ENCODE measurements at regions not wholly inside any gene's neighbourhood (a gene's known extent, or its start where the extent isn't known, plus 50 kb on each side); places are given as distances from the start of the nearest gene placed in this dataset.

GRCh38 chr12:45575823-45576475 lies 153.6 kb upstream of the ARID2 start:
- Histone ChIP-seq H2AFZ (ENCODE audit: low read length) (no peak overlapping the region), H4K20me1 (ENCODE audit: insufficient read depth, low read length) (no peaks in the 10 kb centered on the region), H3K79me2 (ENCODE audit: insufficient read depth, low read length) (no peaks in the 10 kb centered on the region), H3K9ac (ENCODE audit: insufficient read depth, low read depth, low read length) (no peak overlapping the region), H3K36me3 (replicated peaks in 1 of 2; ENCODE audit: control insufficient read depth in 1 of 2, insufficient read depth in 2 of 2, low read length in 2 of 2) (no peaks in the 10 kb centered on the region), H3K4me2 (ENCODE audit: low read depth, low read length) (no peak overlapping the region), H3K27me3 (ENCODE audit: control insufficient read depth in 1 of 2, insufficient read depth in 2 of 2, low read length in 2 of 2) (0 out of 5 replicates have a peak, but pooled peaks cover 0 to 3% of the 10 kb centered on the region in 2 experiments), H3K27ac (ENCODE audit: extremely low read length, insufficient read depth, low read length) (no peak overlapping the region), H3K4me1 (ENCODE audit: insufficient read depth, low read length) (no peaks in the 10 kb centered on the region), H3K9me3 (ENCODE audit: low read length) (no peaks in the 10 kb centered on the region), H3K4me3 (replicated peaks in 1 of 3; ENCODE audit: insufficient read depth in 1 of 3, low read depth in 2 of 3, low read length in 3 of 3) (no peak overlapping the region)
- DNase-seq (ENCODE audit: low spot score) (no peak), ATAC-seq (no peak), FAIRE-seq (no peak)
- POLR2A ChIA-PET = no interaction called here
- WGBS (ENCODE audit: low lambda C conversion rate) = 12% methylated on average over 7 of the region's 7 CpGs
- intact Hi-C loops (cut with micrococcal nuclease; ENCODE audit: unreplicated experiment) (no loop called here), in situ Hi-C loops (cut with HindIII; ENCODE audit: extremely low pct_ligation_motif_present, low pct_unique_long_range_greater_than_20kb) (no loop called here)
- TF ChIP-seq TAF1 (CRISPR knock-in tag; IDR thresholded peaks at IDR 0.05) (no peak), ATF1 (CRISPR knock-in tag; IDR thresholded peaks at IDR 0.05) (no peak), MAZ (IDR thresholded peaks at IDR 0.05; ENCODE audit: borderline replicate concordance, low read depth, low read length) (no peak), MAZ (CRISPR knock-in tag; IDR thresholded peaks at IDR 0.05; ENCODE audit: low read depth) (no peak), SNAPC2 (CRISPR knock-in tag; IDR thresholded peaks at IDR 0.05) (no peak), CENPX (CRISPR knock-in tag; IDR thresholded peaks at IDR 0.05) (no peak), PHB2 (IDR thresholded peaks at IDR 0.05; ENCODE audit: partially characterized antibody) (no peak), FOSL1 (CRISPR knock-in tag; IDR thresholded peaks at IDR 0.05; ENCODE audit: borderline replicate concordance) (no peak), ZNF24 (IDR thresholded peaks at IDR 0.05) (no peak), GFI1 (CRISPR knock-in tag; IDR thresholded peaks at IDR 0.05; ENCODE audit: borderline replicate concordance) (no peak), ZNF556 (CRISPR knock-in tag; IDR thresholded peaks at IDR 0.05; ENCODE audit: borderline replicate concordance) (no peak), ZNF160 (CRISPR knock-in tag; IDR thresholded peaks at IDR 0.05) (no peak), ZNF205 (CRISPR knock-in tag; IDR thresholded peaks at IDR 0.05) (no peak), GZF1 (CRISPR knock-in tag; IDR thresholded peaks at IDR 0.05) (no peak), YEATS2 (CRISPR knock-in tag; IDR thresholded peaks at IDR 0.05; ENCODE audit: borderline replicate concordance) (no peak)
- TF ChIP-seq, protein P1, sequence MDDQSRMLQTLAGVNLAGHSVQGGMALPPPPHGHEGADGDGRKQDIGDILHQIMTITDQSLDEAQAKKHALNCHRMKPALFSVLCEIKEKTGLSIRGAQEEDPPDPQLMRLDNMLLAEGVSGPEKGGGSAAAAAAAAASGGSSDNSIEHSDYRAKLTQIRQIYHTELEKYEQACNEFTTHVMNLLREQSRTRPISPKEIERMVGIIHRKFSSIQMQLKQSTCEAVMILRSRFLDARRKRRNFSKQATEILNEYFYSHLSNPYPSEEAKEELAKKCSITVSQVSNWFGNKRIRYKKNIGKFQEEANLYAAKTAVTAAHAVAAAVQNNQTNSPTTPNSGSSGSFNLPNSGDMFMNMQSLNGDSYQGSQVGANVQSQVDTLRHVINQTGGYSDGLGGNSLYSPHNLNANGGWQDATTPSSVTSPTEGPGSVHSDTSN (CRISPR knock-in tag; IDR thresholded peaks at IDR 0.05; ENCODE audit: borderline replicate concordance) = no peak
- TF ChIP-seq, protein P2, sequence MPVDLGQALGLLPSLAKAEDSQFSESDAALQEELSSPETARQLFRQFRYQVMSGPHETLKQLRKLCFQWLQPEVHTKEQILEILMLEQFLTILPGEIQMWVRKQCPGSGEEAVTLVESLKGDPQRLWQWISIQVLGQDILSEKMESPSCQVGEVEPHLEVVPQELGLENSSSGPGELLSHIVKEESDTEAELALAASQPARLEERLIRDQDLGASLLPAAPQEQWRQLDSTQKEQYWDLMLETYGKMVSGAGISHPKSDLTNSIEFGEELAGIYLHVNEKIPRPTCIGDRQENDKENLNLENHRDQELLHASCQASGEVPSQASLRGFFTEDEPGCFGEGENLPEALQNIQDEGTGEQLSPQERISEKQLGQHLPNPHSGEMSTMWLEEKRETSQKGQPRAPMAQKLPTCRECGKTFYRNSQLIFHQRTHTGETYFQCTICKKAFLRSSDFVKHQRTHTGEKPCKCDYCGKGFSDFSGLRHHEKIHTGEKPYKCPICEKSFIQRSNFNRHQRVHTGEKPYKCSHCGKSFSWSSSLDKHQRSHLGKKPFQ (CRISPR knock-in tag; IDR thresholded peaks at IDR 0.05; ENCODE audit: insufficient replicate concordance) = no peak
- TF ChIP-seq, protein P3, sequence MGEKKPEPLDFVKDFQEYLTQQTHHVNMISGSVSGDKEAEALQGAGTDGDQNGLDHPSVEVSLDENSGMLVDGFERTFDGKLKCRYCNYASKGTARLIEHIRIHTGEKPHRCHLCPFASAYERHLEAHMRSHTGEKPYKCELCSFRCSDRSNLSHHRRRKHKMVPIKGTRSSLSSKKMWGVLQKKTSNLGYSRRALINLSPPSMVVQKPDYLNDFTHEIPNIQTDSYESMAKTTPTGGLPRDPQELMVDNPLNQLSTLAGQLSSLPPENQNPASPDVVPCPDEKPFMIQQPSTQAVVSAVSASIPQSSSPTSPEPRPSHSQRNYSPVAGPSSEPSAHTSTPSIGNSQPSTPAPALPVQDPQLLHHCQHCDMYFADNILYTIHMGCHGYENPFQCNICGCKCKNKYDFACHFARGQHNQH (CRISPR knock-in tag; IDR thresholded peaks at IDR 0.05) = no peak
- TF ChIP-seq, protein P4, sequence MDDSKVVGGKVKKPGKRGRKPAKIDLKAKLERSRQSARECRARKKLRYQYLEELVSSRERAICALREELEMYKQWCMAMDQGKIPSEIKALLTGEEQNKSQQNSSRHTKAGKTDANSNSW (CRISPR knock-in tag; IDR thresholded peaks at IDR 0.05; ENCODE audit: borderline replicate concordance) = no peak
- TF ChIP-seq, protein P5, sequence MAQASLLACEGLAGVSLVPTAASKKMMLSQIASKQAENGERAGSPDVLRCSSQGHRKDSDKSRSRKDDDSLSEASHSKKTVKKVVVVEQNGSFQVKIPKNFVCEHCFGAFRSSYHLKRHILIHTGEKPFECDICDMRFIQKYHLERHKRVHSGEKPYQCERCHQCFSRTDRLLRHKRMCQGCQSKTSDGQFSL (CRISPR knock-in tag; IDR thresholded peaks at IDR 0.05) = no peak
- CTCF ChIA-PET (ENCODE audit: low intra/inter-chr PET ratio, low total read pairs) = no interaction called here
- no TSS peak for BruUV-seq (replicated peaks)
